Hindlimb muscle (tissue), 1 donor: ENCODE measurements at regions not wholly inside any gene's neighbourhood (a gene's known extent, or its start where the extent isn't known, plus 50 kb on each side); places are given as distances from the start of the nearest gene placed in this dataset.

Experiments used
- DNase-seq: peaks from one replicate; pipeline ENCODE4 v3.0.0-alpha.2; 2013

DNA sequence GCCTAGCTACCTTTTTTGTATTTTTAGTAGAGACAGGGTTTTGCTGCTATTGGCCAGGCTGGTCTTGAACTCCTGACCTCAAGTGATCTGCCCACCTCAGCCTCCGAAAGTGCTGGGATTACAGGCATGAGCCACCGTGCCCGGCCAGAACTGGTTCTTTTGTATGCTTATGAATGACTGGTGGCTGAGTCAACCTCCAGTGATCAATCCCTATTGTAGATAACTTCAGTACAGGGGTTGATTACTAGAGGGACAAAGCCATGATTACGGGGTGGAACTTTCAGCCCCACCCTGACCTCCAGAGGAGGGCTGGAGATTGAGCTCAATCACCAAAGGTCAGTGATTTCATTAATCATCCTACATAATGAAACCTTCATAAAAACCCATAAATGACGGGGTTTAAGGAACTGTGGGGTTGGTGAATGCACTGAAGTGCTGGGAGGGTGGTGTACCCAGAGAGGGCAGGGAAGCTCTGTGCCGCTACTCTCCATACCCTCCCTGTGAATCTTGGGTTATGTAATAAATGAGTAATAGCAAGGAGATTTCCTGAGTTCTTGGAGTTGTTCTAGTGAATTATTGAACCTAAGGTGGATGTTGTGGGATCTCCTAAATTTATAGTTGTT is 281.8 kb upstream of the CXCR4 start:
- DNase-seq: no peak

DNA sequence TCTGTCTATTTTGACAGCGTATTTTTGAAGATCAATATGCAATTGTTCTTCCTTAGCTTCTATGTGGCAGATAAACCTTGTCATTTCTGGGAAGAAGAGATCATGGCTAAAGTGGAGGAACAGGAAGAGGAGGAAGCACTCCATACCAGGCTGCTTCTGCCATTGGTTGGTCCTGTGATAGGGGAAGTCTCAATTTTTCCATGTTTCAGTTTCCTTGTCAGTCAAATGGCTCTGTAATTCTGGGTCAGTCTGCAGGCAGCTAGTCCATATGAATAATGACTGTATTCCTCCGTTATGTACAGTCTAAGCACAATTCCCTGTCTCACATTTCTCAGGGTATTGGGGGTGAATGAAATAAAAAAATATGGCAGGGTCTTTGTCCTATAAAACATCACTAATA is 277.6 kb upstream of the CXCR4 start:
- DNase-seq: no peak

DNA sequence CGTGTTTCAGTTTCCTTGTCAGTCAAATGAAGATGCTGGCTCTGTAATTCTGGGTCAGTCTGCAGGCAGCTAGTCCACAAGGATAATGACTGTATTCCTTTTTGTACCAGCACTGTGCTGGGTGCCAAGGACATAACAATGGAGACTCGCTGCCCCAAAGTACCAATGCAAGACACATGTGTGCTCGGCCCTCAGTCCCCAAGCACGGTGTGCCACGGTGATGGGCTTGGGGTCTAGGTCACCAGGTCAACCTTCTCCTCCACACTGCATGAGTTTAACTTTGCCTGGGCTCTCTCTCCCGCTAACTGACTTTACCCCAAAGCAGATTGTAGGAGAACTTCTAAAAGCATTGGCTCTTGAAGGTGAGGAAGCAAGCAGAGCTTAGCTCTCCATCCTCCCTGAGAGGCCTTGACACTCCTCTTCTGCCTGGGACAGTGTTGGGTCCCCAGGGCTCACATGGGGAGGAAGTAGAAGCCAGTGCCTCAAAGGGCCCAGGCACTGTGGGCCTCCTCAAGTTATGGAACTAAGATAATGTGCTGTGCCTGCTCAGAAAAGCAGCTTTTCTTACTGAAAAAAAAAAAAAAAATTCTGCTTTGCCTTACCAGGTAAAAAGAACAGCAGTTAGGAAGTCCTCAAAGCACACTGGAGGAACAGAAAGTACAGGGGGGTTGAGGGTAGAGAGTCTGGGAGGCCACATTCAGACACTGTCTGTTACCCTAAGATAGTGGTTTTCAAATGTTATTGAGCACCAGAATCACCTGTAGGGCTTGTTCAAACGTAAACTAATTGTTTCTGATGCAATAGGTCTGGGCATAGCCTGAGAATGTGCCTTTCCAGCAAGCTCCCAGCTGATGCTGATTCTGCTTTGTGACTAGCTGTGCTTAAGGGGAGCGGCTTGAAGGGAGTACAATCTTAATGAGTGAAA is 276.4 kb upstream of the CXCR4 start:
- no peak for DNase-seq

DNA sequence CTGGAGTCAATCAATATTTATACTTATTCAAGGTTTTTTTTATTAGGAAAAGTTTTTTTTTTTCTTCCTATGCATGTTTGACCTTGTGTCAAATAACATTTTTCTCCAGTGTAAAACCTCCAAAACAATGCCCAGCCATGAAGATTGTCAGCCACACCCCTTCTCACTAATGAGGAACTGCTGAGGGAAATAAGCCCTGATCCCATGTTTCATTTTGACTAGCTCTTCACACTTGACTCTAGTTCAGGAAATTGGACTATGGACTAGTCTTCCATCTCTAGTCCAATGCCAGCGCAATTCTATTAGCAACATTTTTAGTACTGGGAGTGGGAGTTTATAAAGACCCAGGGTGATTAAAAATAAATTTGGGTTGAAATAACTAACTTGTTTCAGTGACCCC is 275.6 kb upstream of the CXCR4 start:
- DNase-seq: no peak

DNA sequence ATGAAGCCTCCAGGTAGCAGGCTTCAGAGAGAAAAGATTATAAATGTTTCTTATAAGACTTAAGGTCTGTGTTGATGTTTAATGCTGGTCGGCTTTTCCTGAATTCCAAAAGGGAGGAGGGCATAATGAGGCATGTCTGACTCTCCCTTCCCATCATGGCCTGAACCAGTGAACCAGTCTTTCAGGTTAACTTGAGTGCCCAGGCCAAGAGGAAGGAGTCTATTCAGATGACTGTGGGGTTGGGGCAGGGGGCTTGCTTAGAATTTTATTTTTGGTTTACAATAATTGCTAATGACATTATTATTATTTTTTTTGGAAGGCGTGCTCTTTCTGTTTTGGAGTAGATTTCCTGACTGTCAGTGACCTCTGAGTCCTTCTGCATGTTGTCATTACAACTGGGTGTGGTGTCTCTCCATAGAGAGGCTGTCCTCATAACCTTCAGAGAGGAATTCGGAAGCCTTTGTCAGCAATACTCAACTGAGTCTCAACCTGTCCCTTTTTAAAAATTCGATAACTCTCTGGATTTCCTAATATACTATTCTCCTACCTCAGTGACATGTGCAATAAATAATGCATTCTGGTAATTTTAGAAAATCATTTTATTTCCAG is 275.1 kb upstream of the CXCR4 start:
- DNase-seq: no peak

DNA sequence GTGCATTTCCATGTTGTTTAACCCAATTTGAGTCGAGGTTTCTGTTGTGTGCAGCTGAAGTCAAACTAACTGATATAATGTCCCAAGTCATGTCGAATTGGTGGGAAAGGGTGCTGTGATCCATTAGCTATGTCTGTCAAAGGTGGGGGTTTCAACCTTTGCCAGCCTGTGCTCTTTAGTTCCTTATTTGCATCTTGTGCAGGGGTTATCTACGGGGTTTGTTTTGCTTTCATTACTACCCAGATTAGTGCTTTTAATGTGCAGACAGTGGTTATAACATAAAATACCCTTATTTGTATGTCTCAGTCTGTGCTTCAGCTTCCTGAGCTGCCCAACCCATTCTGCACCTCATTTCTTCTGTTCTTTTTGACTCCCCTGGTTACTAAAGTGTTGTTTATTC is 271.9 kb upstream of the CXCR4 start:
- no peak for DNase-seq

DNA sequence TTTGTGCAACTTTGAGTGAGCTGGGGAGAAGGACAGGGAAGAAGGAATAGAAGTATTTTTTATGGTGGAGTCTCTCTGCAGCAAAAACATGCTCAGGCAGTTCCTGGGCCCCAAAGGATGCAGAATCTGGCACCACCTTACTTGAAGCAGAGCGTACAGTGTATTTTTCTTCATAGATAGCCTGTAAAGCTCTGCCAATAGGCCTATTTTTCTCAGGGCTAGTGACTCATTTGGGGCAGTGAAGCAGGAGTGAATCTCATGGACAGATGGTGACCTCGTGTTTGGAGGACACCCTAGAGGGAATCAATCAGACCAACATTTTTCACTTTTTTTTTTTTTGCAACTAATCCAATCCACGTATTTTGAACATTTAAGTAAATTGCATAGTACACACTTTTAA is 268.1 kb upstream of the CXCR4 start:
- peak; percentile 49 for DNase-seq

DNA sequence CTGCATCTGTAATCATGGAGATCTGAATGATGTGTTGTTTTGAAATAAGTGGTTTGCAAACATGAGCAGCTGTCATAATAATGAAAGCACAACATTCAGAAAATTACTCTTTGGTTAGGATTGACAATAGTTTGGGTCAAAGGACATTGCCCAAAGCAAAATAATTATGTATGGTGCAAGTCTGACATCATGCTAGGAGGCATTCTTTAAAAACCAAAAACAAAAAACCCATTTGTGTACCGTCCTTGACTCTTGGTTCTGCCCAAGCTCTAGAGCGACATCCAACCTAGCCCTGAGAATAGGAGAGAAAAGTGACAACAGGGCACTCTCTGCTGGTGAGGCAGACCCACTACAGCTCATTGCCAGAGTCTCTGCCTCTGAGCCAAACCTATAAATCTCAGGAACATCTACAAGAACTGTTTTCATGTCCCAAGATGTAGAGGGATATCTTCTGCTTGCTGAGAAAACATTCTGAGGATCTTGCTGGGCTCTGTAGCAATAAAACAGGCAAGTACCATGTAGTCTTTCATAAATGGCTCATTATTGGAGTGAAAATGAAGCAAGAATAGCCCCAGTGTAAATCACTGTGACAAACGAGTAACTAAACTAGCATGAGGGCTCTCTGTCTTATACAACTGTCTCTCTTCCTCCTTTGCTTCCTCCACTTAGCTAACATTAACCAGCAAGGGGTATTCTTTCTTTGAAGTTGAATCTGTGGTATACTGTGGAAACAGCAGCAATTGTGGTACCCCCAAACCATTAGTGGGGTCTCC is 266.8 kb upstream of the CXCR4 start:
- no peak for DNase-seq

DNA sequence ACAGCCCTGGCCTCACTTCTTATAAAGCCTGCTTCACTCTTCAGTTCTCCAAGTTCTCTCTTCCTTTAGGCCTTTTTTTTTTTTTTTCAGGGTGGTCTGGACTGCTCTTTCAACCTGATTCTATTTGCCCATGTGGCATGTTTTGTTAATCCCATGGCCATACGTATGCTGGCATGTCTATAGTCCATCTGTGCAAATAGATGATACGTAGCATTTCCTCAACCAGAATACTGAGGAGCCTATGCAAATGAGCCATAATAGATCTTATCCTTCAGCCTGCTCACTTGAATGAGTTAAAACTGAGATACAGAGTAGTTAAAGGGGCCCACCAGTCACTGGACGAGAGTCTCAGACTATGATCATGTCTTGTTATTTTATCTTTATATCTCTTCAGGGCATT is 265.2 kb upstream of the CXCR4 start:
- no peak for DNase-seq

DNA sequence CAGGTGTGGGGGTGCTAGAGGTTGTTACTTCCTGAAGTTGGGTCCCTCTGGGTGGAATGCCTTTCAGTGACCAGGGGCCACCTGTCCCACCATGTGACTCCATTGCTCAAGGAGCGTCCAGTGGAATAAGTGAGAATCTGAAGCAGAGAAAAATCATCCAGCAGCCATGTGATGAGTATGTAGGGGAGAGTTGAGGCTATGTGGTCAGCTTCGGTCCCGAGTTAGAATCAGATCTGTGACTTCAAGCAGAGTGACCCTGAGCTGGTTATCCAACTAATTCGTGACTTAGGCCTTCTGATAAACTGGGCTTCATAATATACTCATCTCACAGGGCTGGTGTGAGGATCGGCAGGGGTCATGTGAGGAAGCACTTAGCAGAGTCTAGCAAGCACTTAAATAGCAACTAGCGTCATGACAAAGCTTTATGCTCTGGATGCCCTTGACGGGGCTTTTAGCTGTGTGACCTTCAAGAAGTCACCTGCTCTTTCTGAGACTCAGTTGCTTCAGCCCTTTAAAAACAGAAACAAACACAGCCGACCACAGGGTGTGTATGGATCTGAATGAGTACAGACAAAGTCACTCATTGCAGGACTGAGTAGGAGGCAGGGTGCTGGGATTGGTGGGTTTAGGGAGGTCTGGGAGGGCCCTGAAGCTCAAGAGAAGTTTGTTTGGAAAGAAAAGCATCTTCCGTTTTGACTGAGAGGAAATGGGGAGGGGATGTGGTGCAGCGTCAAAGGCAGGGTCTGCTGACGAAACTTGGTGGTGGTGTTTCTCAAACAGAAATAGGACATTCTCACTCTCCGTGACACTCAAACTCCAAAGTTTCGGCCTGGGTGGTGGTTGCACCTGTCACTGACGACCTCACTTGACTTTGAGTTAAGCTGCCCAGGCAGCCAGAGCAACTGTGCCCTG is 264.0 kb upstream of the CXCR4 start:
- no peak for DNase-seq

DNA sequence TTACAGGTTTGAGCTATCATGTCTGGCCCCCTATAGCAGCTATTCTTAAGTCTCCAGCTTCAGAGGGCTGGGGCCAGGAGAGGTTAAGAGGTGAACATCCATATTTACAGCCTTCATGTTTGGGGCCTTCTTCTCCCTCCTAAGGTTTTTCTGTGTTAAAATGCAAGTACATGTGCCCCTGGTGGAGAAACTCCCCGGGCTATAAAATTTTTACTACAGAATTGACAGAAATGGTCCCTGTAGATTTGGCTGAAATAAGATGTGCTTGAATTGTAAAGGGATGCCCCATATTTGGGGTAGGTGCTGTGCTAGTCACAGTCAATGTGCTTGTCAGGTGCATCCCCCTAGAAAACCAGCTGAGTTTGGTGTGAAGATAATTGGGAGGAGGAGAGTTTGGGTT is 263.3 kb upstream of the CXCR4 start:
- no peak for DNase-seq

DNA sequence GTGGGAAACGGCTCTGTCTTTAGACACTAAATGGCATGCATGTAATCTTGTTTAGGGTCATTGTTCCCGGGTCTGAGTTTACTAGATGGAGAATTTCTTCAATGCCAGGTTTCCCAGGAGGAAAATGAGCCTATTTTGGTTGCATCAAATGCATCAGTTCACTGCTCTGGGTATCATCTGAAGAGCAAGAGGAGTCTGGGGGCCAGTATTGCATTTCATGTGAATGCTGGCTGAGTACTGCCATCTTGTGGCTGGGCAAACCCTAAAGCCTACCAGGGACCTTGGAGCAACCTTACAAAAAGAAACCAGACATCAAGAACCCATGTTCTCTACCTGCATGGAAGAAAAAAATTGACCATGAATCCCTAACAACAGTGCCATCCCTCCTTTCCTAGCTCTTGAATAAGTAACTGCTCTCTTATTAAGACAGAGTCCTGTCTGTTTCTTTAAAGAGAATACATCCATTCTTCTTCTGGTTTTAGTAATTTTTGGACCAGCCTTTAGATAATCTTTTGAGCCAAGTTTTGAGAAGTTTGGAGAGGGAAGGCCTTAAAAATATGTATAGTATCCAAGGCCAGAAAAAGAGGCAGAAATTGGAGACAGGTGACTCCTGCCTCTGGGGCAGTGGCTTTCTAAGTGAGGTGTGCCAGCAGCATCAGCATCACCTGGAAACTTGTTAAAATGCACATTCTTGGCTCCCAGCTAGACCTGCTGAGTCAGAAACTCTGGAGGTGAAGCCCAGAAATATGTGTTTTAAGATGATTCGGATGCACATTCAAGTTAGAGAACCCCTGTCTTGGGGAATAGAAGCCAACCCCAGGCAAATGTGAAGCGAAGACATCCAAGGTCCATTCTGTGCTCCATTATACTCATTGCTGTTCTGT is 261.0 kb upstream of the CXCR4 start:
- peak; percentile 32 for DNase-seq

DNA sequence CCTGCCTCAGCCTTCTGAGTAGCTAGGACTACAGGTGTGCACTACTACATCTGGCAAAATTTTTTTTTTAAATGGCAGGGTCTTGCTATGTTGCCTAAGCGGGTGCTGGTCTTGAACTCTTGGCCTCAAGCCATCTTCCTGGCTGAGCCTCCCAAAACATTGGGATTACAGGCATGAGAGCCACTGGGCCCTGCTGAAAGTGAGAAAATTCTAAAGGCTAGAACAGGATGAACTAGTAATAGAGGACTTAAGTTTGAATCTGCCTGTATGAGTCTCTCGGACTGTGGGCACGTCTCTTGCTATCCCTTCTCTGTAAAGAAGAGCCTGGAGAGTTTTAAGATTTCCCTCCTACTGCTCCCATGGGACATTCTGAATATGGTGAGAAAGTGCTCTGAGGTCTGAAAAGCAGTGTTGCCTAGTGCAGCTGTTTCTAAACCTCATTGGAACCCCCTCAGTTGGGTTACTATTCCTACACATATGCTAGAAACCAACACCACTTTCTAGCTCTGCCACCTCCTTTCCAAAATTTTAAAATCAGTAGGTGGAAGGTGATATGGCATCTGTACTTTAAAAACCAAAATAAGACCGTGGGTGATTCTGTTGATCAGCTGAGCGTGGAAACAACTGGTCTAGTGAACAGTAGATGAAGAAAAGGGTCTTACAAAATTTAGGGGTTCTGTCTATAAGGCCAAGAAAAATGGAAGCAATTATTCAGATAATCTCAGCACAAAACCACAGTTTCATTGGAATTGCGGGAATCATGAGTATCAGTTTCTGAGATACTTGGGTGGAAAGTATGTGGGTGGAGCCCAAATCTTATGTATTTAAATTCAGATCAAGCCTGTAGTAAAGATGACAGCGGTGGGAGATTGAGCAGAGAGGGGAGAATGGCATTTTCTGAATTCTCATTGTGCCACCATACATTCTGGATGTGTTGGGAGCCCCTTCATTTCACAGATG is 259.8 kb upstream of the CXCR4 start:
- DNase-seq: no peak

DNA sequence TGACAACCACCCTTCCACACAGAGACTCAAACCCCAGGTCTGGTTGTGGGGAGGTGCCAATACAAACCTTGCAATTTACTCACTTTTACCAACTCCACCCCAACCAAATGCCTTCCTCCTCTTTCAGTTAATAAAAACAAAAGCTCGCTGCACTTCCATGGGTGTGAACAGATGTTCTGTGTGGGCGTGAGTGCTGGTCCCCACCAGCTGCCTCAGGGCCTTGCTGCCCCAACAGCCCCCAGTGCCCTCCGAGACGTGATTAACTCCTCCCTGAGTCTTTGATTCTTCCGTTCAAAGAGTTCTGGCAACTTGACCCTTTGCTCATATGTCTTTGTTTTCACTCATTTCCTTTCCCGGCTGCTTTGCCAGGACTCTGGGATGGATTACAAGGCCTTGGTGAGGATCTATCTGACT is 258.9 kb upstream of the CXCR4 start:
- no peak for DNase-seq

DNA sequence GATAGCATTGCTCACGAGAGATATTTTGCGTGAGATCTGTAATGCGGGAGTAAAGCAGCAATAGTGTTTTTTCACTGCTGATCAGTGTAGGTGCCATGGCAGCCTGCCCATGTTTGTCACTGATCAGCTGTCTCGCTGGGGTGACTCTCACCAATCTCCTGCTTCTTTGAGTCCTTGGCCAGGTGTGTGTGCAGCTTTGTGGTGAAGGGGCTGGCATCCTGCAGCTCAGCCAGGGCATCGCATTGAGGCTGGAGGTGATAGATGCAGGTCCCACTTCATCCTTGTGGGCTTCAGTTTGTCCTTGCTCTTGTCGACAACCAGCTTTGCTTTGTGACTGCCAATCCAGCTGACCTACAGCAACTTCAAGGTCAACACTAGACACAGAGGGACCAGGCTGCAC is 258.3 kb upstream of the CXCR4 start:
- no peak for DNase-seq

DNA sequence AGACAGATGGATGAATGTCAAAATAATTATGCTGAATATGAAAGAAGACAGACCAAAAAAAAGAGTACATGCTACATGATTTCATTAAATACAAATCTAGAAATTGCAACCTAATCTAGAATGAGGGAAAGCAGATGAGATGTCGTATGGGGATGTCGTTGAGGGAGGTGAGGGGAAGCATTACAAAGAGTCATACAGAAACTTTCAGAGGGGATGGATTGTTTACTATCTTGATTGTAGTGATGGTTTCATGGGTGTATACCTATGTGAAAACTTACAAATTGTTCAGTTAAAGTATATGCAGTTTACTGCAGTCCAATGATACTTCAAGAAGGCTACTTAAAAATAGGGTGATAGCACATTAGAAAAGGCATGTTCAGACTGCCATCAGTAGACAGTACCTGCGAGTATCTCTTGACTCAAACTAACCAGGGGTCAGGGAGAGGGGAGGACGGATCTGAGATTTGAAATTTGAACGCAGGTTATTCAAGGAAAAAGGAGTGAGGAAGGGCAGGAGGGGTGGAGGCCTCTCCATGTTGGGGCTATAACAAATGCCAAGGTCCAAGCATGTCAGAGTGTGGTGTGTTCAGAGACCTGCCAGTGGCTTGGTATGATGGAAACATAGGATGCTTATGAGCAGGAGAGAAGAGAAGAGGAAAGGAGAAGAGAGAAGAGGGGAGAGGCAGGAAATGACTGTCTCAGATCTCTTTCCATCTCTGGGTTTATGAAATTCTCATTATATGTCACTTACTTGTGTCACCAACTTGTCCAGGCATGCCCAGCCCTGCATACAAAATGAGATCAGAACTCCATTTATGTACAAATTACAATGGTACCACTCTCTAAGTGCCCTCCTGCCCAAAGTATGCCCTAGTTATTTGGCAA is 257.3 kb upstream of the CXCR4 start:
- no peak for DNase-seq

DNA sequence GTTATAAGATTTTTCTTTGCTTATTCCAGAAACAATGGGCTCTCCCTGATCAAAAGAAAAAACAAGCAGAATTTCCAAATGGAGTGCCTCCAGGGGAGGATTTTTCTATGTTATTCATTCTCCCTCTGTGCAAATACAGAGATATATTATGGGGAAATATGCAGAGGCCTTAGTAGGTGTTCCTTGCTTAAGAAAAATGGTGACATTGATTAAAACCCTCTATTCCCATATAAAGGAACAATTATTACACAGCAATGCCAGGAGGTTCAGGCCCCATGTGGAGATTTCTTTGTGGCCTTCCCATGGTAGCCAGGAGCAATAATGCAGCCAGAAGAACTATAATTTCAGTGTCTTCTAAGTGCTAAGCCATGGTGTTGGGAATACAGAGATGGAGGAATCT is 255.9 kb upstream of the CXCR4 start:
- DNase-seq: no peak

DNA sequence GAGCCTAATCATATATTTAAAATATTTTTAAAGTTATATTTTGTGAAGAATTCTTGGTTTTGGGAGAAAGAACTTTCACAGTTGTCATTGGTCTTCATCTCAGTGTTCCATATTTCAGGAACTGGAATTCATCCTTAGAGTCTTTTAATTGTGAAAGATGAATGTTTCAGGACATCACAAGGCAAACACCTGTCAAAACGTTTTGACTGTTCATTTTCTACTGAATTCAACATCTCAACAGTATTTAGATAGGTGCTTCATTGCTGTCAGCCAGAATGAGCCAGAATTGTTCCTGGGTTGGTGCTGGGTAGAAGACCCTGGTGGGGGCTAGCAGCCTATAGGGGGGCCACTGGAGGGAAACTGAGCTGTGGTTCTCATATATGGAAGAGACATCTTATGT is 255.1 kb upstream of the CXCR4 start:
- no peak for DNase-seq

DNA sequence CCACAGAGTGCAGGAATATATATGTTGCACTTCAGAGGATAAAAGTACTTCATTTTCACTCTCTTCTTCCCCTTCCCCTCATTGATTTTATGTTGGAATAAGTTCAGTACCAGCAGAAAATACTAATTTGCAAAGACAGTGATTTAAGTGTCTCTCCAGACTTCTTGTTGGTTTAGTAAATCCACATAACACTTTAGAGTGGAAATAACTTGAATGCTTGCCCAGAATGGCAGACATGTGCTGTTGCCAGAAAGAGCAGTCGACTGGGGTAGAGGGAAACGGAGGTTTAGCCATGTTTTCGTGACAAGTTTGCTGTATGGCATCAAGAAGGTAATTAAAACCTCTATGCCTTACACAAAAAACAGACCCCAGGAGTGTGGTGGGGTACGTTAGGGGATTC is 246.0 kb upstream of the CXCR4 start:
- DNase-seq: no peak
